SU-DHL-6 (cell line): ENCODE measurements at regions not wholly inside any gene's neighbourhood (a gene's known extent, or its start where the extent isn't known, plus 50 kb on each side); places are given as distances from the start of the nearest gene placed in this dataset.

Experiments
- CTCF ChIP-seq: fragments of 200-600 bp; sonication (generic); IDR thresholded peaks from one replicate; pipeline ENCODE4 v1.5.1; 2017; ENCODE audit warnings: antibody characterized with exemption, mild to moderate bottlenecking, low read length, moderate library complexity; ENCODE audit not compliant: insufficient read depth, poor library complexity, severe bottlenecking
- EZH2phosphoT487 ChIP-seq: fragments of 200-600 bp; sonication (generic), shearing (Covaris generic); conservative IDR thresholded peaks from 2 replicates; pipeline ENCODE4 v1.6.1; 2018; ENCODE audit warnings: mild to moderate bottlenecking, antibody characterized with exemption, low read length, moderate library complexity, mixed read lengths

- TF ChIP-seq EZH2phosphoT487 (no peak), CTCF (no peak)
These were observed 86.4 kb upstream of the MAP4K3 start for GRCh38 chr2:39523308-39524044.
